NT2/D1 (cell line): ENCODE measurements at regions not wholly inside any gene's neighbourhood (a gene's known extent, or its start where the extent isn't known, plus 50 kb on each side); places are given as distances from the start of the nearest gene placed in this dataset.
"Not testable (repeated sequence)": the region's sequence is repeated elsewhere in the genome, so short reads cannot be mapped to it uniquely, and the experiment has no call there.

Source experiments
- DNase-seq: peaks from one replicate; pipeline ENCODE4 v3.0.0-alpha.2; 2011; ENCODE audit warnings: low read depth, low spot score
- H3K27me3 ChIP-seq: 2 replicates; pipeline ENCODE4 v1.6.0; 2011; ENCODE audit warnings: mild to moderate bottlenecking; ENCODE audit not compliant: insufficient read length, insufficient read depth
- H3K36me3 ChIP-seq: 2 replicates; pipeline ENCODE4 v1.6.1; 2011; ENCODE audit warnings: mild to moderate bottlenecking, low read length, mixed read lengths; ENCODE audit not compliant: insufficient read depth, insufficient read length
- H3K4me1 ChIP-seq: 2 replicates; pipeline ENCODE4 v1.5.1; 2011; ENCODE audit not compliant: insufficient read depth, insufficient read length
- H3K4me3 ChIP-seq: 2 replicates; pipeline ENCODE4 v1.5.1; 2011; ENCODE audit warnings: low read depth; ENCODE audit not compliant: insufficient read length
- H3K9ac ChIP-seq: 2 replicates; pipeline ENCODE4 v1.6.0; 2011; ENCODE audit warnings: low read depth; ENCODE audit not compliant: insufficient read length
- H3K9me3 ChIP-seq: 2 replicates; pipeline ENCODE4 v1.5.1; 2011; ENCODE audit warnings: mild to moderate bottlenecking, low read length; ENCODE audit not compliant: insufficient read depth
- SUZ12 ChIP-seq: IDR thresholded peaks from 2 replicates; pipeline ENCODE4 v1.6.1; 2011; ENCODE audit not compliant: insufficient read length, insufficient read depth; ENCODE audit errors: extremely low read depth
- YY1 ChIP-seq: IDR thresholded peaks from 2 replicates; pipeline ENCODE4 v1.6.1; 2011; ENCODE audit not compliant: insufficient read length, insufficient read depth
- ZNF274 ChIP-seq: IDR thresholded peaks from 2 replicates; pipeline ENCODE4 v1.6.1; 2011; ENCODE audit warnings: mild to moderate bottlenecking, low read depth, low read length

DNA sequence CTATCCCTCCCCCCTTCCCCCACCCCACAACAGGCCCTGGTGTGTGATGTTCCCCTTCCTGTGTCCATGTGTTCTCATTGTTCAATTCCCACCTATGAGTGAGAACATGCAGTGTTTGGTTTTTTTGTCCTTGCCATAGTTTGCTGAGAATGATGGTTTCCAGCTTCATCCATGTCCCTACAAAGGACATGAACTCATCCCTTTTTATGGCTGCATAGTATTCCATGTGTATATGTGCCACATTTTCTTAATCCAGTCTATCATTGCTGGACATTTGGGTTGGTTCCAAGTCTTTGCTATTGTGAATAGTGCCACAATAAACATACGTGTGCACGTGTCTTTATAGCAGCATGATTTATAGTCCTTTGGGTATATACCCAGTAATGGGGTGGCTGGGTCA, 52.3 kb upstream of the MAN1A2 start:
- not testable (repeated sequence) for H3K4me3 ChIP-seq, H3K4me1 ChIP-seq, H3K9ac ChIP-seq, H3K36me3 ChIP-seq, H3K27me3 ChIP-seq, DNase-seq, H3K9me3 ChIP-seq

GRCh38 chr1:117313555-117313954, 53.7 kb upstream of the MAN1A2 start:
- no peak for TF ChIP-seq SUZ12
- TF ChIP-seq ZNF274, result no peak
- TF ChIP-seq YY1, result no peak
- Histone ChIP-seq H3K36me3 (no peaks in the 10 kb centered on the region), H3K9ac (no peak overlapping the region), H3K27me3 (no peaks in the 10 kb centered on the region), H3K4me3 (no peak overlapping the region), H3K9me3 (no peaks in the 10 kb centered on the region), H3K4me1 (no peaks in the 10 kb centered on the region)
- DNase-seq, result no peak

GRCh38 chr1:117312453-117313138, 54.7 kb upstream of the MAN1A2 start:
- no peaks in the 10 kb centered on the region for H3K36me3 ChIP-seq
- no peaks in the 10 kb centered on the region for H3K9me3 ChIP-seq
- no peaks in the 10 kb centered on the region for H3K4me1 ChIP-seq
- no peak overlapping the region for H3K9ac ChIP-seq
- TF ChIP-seq YY1, result no peak
- TF ChIP-seq ZNF274, result no peak
- no peak for TF ChIP-seq SUZ12
- H3K27me3 ChIP-seq, result no peaks in the 10 kb centered on the region
- DNase-seq, result no peak
- no peak overlapping the region for H3K4me3 ChIP-seq

- no peak for DNase-seq
- no peaks in the 10 kb centered on the region for H3K27me3 ChIP-seq
- H3K4me3 ChIP-seq, result no peak overlapping the region
- no peaks in the 10 kb centered on the region for H3K4me1 ChIP-seq
- no peak overlapping the region for H3K9ac ChIP-seq
- no peaks in the 10 kb centered on the region for H3K36me3 ChIP-seq
- H3K9me3 ChIP-seq, result no peaks in the 10 kb centered on the region
- TF ChIP-seq SUZ12 (no peak), ZNF274 (no peak), YY1 (no peak)
Observed at GRCh38 chr1:117308311-117308916, 58.8 kb upstream of the MAN1A2 start.

- Histone ChIP-seq H3K27me3 (no peaks in the 10 kb centered on the region), H3K36me3 (no peaks in the 10 kb centered on the region), H3K4me1 (no peaks in the 10 kb centered on the region), H3K9me3 (peaks cover 7% of the 10 kb centered on the region; the same call in 1 of the 2 replicates), H3K9ac (no peak overlapping the region), H3K4me3 (no peak overlapping the region)
- no peak for DNase-seq
- TF ChIP-seq YY1 (no peak), ZNF274 (no peak), SUZ12 (no peak)
Observed at GRCh38 chr1:117301901-117302300, 65.3 kb upstream of the MAN1A2 start.

GRCh38 chr1:117300183-117300582, 67.1 kb upstream of the MAN1A2 start:
- not testable (repeated sequence) for H3K9ac ChIP-seq, DNase-seq, H3K36me3 ChIP-seq, H3K9me3 ChIP-seq, H3K27me3 ChIP-seq, H3K4me1 ChIP-seq, H3K4me3 ChIP-seq

GRCh38 chr1:117295001-117295400, 72.2 kb upstream of the MAN1A2 start:
- TF ChIP-seq ZNF274 (no peak), SUZ12 (no peak)
- no peaks in the 10 kb centered on the region for H3K4me1 ChIP-seq
- DNase-seq, result no peak
- no peaks in the 10 kb centered on the region for H3K27me3 ChIP-seq
- no peak overlapping the region for H3K9ac ChIP-seq
- H3K36me3 ChIP-seq, result no peaks in the 10 kb centered on the region
- no peaks in the 10 kb centered on the region for H3K9me3 ChIP-seq
- H3K4me3 ChIP-seq, result no peak overlapping the region

DNA sequence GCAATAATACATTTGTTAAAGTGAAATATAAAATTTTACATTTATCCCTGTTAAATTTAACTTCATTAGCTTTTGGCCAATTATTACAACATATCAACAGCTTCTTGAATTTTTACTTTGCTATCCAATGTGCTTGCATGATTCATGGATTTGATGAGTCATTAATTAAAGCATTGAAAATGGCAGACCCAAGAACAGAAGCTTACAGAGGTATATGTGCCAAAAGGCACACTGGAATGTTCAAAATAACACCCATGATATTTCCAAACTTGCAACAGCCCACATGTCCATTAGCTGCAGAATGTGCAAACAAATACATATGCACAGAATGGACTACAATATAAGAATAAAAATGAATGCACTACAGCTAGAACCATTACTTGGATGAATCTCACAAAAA, 76.4 kb upstream of the MAN1A2 start:
- no peak for TF ChIP-seq SUZ12
- no peak for TF ChIP-seq ZNF274
- no peak for TF ChIP-seq YY1
- Histone ChIP-seq H3K36me3 (no peaks in the 10 kb centered on the region), H3K9me3 (no peaks in the 10 kb centered on the region), H3K4me3 (no peak overlapping the region), H3K9ac (no peak overlapping the region), H3K4me1 (no peaks in the 10 kb centered on the region), H3K27me3 (no peaks in the 10 kb centered on the region)
- DNase-seq, result no peak
